ENCODE measurements at regions not wholly inside any gene's neighbourhood (a gene's known extent, or its start where the extent isn't known, plus 50 kb on each side); places are given as distances from the start of the nearest gene placed in this dataset.

DNA sequence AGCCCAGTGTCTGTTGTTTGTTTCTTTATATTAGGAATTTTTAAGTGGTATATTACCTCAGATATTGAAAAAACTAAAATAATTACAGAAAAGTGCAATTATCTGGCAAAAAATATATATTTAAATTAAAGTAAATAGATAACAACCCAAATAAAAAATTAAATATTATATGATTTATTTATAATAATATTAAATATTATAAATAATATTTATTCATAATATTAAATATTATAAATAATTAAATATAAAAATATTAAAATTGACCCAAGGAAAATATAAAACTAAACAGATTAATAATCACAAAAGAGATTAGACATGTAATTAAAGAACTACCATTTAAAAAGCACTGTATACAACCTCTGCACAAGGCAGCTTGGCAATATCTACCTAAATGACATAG, 331.9 kb upstream of the POGK start:
- no peaks in the 10 kb centered on the region for H3K36me3 ChIP-seq (ENCODE audit: control insufficient read depth in 2 of 2, insufficient read depth in 2 of 2, low read length in 1 of 2)
- H3K4me3 ChIP-seq (ENCODE audit: low read depth in 1 of 2, low read length in 2 of 2), result no peak overlapping the region
- H3K4me1 ChIP-seq (ENCODE audit: control insufficient read depth in 2 of 2, insufficient read depth in 2 of 2, low read length in 1 of 2), result no peaks in the 10 kb centered on the region
- no peaks in the 10 kb centered on the region for H3K9me3 ChIP-seq (ENCODE audit: control insufficient read depth in 2 of 2, insufficient read depth in 1 of 2, low read depth in 1 of 2, low read length in 1 of 2)
- no peak overlapping the region for H3K27ac ChIP-seq (ENCODE audit: low read depth in 2 of 2, low read length in 1 of 2)
- no peaks in the 10 kb centered on the region for H3K27me3 ChIP-seq (ENCODE audit: control insufficient read depth in 1 of 2, insufficient read depth in 2 of 2, low read length in 2 of 2)

- WGBS, 2 donors, result 68 to 77% methylated on average over 2 of the region's 2 CpGs
Observed at GRCh38 chr1:166511761-166512160, 327.5 kb upstream of the POGK start.

GRCh38 chr1:166514067-166514466, 325.2 kb upstream of the POGK start:
- Histone ChIP-seq H3K27ac (ENCODE audit: low read depth in 2 of 2, low read length in 1 of 2) (no peak overlapping the region), H3K4me3 (ENCODE audit: low read depth in 1 of 2, low read length in 2 of 2) (no peak overlapping the region), H3K9me3 (ENCODE audit: control insufficient read depth in 2 of 2, insufficient read depth in 1 of 2, low read depth in 1 of 2, low read length in 1 of 2) (peaks cover 0 to 2% of the 10 kb centered on the region in 2 donors), H3K36me3 (ENCODE audit: control insufficient read depth in 2 of 2, insufficient read depth in 2 of 2, low read length in 1 of 2) (no peaks in the 10 kb centered on the region), H3K4me1 (ENCODE audit: control insufficient read depth in 2 of 2, insufficient read depth in 2 of 2, low read length in 1 of 2) (no peaks in the 10 kb centered on the region), H3K27me3 (ENCODE audit: control insufficient read depth in 1 of 2, insufficient read depth in 2 of 2, low read length in 2 of 2) (no peaks in the 10 kb centered on the region)
- 88 to 94% methylated on average over 1 of the region's 1 CpG for WGBS, 2 donors

More at GRCh38 chr1:166511761-166512160, 327.5 kb upstream of the POGK start:
- no peaks in the 10 kb centered on the region for H3K36me3 ChIP-seq (ENCODE audit: control insufficient read depth in 2 of 2, insufficient read depth in 2 of 2, low read length in 1 of 2)
- peaks cover 0 to 2% of the 10 kb centered on the region in 2 donors for H3K9me3 ChIP-seq (ENCODE audit: control insufficient read depth in 2 of 2, insufficient read depth in 1 of 2, low read depth in 1 of 2, low read length in 1 of 2)
- H3K4me1 ChIP-seq (ENCODE audit: control insufficient read depth in 2 of 2, insufficient read depth in 2 of 2, low read length in 1 of 2), result no peaks in the 10 kb centered on the region
- H3K27ac ChIP-seq (ENCODE audit: low read depth in 2 of 2, low read length in 1 of 2), result no peak overlapping the region
- H3K27me3 ChIP-seq (ENCODE audit: control insufficient read depth in 1 of 2, insufficient read depth in 2 of 2, low read length in 2 of 2), result no peaks in the 10 kb centered on the region
- no peak overlapping the region for H3K4me3 ChIP-seq (ENCODE audit: low read depth in 1 of 2, low read length in 2 of 2)

DNA sequence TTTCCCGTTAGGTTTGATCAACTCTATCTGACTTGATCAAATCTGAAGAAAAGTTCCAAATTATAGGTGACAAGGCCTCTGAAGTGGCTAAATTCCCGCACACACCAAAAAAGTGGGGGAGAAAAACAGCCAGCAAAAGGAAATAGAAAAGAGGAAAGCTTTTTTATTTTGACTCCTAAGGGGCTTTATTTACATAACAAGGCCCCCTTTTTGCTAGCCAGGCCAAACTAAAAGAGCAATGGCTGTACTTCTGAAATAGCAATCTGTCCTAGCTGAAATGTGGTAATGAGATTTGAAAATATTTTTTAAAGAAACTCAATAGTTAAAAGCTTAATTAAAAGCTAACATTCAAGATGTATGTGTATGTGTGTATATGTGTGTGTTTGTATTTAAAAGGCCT, 311.5 kb upstream of the POGK start:
- no peak overlapping the region for H3K4me3 ChIP-seq (ENCODE audit: low read depth in 1 of 2, low read length in 2 of 2)
- H3K27me3 ChIP-seq (ENCODE audit: control insufficient read depth in 1 of 2, insufficient read depth in 2 of 2, low read length in 2 of 2), result no peaks in the 10 kb centered on the region
- no peak overlapping the region for H3K27ac ChIP-seq (ENCODE audit: low read depth in 2 of 2, low read length in 1 of 2)
- WGBS, 2 donors, result 62 to 68% methylated on average over 2 of the region's 2 CpGs
- H3K36me3 ChIP-seq (ENCODE audit: control insufficient read depth in 2 of 2, insufficient read depth in 2 of 2, low read length in 1 of 2), result no peaks in the 10 kb centered on the region
- H3K4me1 ChIP-seq (ENCODE audit: control insufficient read depth in 2 of 2, insufficient read depth in 2 of 2, low read length in 1 of 2), result no peaks in the 10 kb centered on the region
- no peaks in the 10 kb centered on the region for H3K9me3 ChIP-seq (ENCODE audit: control insufficient read depth in 2 of 2, insufficient read depth in 1 of 2, low read depth in 1 of 2, low read length in 1 of 2)

DNA sequence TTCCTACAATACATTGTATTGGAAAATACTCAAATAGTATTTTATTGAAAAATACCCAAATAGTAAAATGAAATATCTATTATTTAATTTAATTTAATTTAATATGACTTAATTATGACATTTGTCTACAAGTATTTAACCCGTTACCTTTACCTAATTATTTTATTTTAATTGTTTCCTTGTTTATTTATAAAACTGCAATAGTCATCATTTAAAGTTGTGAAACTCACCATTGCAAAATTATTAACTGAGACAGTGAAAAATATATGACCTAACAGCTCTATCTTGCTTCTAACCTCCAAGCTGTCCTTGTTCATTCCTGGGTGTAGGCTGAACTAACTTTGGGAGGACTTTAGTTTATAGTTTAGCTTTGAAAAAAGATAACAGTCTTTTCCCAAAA, 300.6 kb upstream of the POGK start:
- no peaks in the 10 kb centered on the region for H3K9me3 ChIP-seq (ENCODE audit: control insufficient read depth in 2 of 2, insufficient read depth in 1 of 2, low read depth in 1 of 2, low read length in 1 of 2)
- no peak overlapping the region for H3K4me3 ChIP-seq (ENCODE audit: low read depth in 1 of 2, low read length in 2 of 2)
- WGBS, 2 donors, result 48 to 70% methylated on average over 1 of the region's 1 CpG
- H3K27ac ChIP-seq (ENCODE audit: low read depth in 2 of 2, low read length in 1 of 2), result no peak overlapping the region
- H3K27me3 ChIP-seq (ENCODE audit: control insufficient read depth in 1 of 2, insufficient read depth in 2 of 2, low read length in 2 of 2), result peaks cover 0 to 3% of the 10 kb centered on the region in 2 donors
- no peaks in the 10 kb centered on the region for H3K36me3 ChIP-seq (ENCODE audit: control insufficient read depth in 2 of 2, insufficient read depth in 2 of 2, low read length in 1 of 2)
- H3K4me1 ChIP-seq (ENCODE audit: control insufficient read depth in 2 of 2, insufficient read depth in 2 of 2, low read length in 1 of 2), result no peaks in the 10 kb centered on the region

DNA sequence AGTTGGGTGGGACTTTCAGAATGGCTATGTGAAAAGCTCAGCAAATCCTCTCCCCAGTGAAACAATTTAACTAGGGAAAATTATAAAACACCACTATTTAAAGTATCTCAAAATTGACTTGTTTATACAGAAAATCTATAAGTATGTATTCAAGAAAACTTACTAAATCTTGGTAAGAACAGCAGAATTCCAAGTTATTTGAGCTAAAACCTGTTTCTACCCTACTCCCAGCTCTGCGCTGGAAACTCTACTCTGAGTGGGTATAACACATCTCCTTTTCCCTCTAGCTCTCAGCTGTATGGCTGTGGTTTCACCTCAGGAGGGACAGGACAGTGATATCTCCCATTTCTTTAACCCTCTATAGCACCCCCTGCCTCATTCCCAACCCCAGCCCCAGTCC, 295.2 kb upstream of the POGK start:
- Histone ChIP-seq H3K9me3 (ENCODE audit: control insufficient read depth in 2 of 2, insufficient read depth in 1 of 2, low read depth in 1 of 2, low read length in 1 of 2) (no peaks in the 10 kb centered on the region), H3K4me1 (ENCODE audit: control insufficient read depth in 2 of 2, insufficient read depth in 2 of 2, low read length in 1 of 2) (no peaks in the 10 kb centered on the region), H3K27ac (ENCODE audit: low read depth in 2 of 2, low read length in 1 of 2) (no peak overlapping the region), H3K27me3 (ENCODE audit: control insufficient read depth in 1 of 2, insufficient read depth in 2 of 2, low read length in 2 of 2) (no peaks in the 10 kb centered on the region), H3K36me3 (ENCODE audit: control insufficient read depth in 2 of 2, insufficient read depth in 2 of 2, low read length in 1 of 2) (no peaks in the 10 kb centered on the region), H3K4me3 (ENCODE audit: low read depth in 1 of 2, low read length in 2 of 2) (no peak overlapping the region)
- WGBS, 2 donors, result 91 to 93% methylated on average over 1 of the region's 1 CpG

- no peak overlapping the region for H3K27ac ChIP-seq (ENCODE audit: low read depth in 2 of 2, low read length in 1 of 2)
- WGBS, 2 donors, result 73 to 84% methylated on average over 1 of the region's 1 CpG
- no peaks in the 10 kb centered on the region for H3K36me3 ChIP-seq (ENCODE audit: control insufficient read depth in 2 of 2, insufficient read depth in 2 of 2, low read length in 1 of 2)
- H3K27me3 ChIP-seq (ENCODE audit: control insufficient read depth in 1 of 2, insufficient read depth in 2 of 2, low read length in 2 of 2), result no peaks in the 10 kb centered on the region
- H3K9me3 ChIP-seq (ENCODE audit: control insufficient read depth in 2 of 2, insufficient read depth in 1 of 2, low read depth in 1 of 2, low read length in 1 of 2), result no peaks in the 10 kb centered on the region
- H3K4me3 ChIP-seq (ENCODE audit: low read depth in 1 of 2, low read length in 2 of 2), result no peak overlapping the region
- no peaks in the 10 kb centered on the region for H3K4me1 ChIP-seq (ENCODE audit: control insufficient read depth in 2 of 2, insufficient read depth in 2 of 2, low read length in 1 of 2)
Observed at GRCh38 chr1:166544561-166544960, 294.7 kb upstream of the POGK start.

DNA sequence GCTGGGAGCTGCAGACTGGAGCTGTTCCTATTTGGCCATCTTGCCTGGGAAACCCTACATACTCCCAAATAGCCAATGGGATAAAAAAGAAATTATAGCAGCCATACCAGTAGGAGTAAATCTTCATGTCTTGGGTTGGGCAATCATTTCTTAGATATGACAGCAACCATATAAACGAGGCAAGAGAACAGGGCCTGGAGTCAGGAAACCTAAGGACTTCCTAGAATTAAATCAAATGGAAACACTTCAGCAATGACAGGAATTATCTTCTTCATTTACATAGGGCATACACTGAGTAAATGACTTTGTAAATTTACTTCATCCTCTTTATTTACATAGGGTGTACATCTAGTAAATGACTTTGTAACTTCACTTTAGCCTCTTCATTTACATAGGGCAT, 286.6 kb upstream of the POGK start:
- no peaks in the 10 kb centered on the region for H3K4me1 ChIP-seq (ENCODE audit: control insufficient read depth in 2 of 2, insufficient read depth in 2 of 2, low read length in 1 of 2)
- H3K27ac ChIP-seq (ENCODE audit: low read depth in 2 of 2, low read length in 1 of 2), result no peak overlapping the region
- H3K4me3 ChIP-seq (ENCODE audit: low read depth in 1 of 2, low read length in 2 of 2), result no peak overlapping the region
- no peaks in the 10 kb centered on the region for H3K9me3 ChIP-seq (ENCODE audit: control insufficient read depth in 2 of 2, insufficient read depth in 1 of 2, low read depth in 1 of 2, low read length in 1 of 2)
- H3K36me3 ChIP-seq (ENCODE audit: control insufficient read depth in 2 of 2, insufficient read depth in 2 of 2, low read length in 1 of 2), result no peaks in the 10 kb centered on the region
- no peaks in the 10 kb centered on the region for H3K27me3 ChIP-seq (ENCODE audit: control insufficient read depth in 1 of 2, insufficient read depth in 2 of 2, low read length in 2 of 2)
- 27 to 35% methylated on average over 1 of the region's 1 CpG for WGBS, 2 donors

- no peak overlapping the region for H3K27ac ChIP-seq (ENCODE audit: low read depth in 2 of 2, low read length in 1 of 2)
- no peaks in the 10 kb centered on the region for H3K36me3 ChIP-seq (ENCODE audit: control insufficient read depth in 2 of 2, insufficient read depth in 2 of 2, low read length in 1 of 2)
- no peaks in the 10 kb centered on the region for H3K27me3 ChIP-seq (ENCODE audit: control insufficient read depth in 1 of 2, insufficient read depth in 2 of 2, low read length in 2 of 2)
- no peaks in the 10 kb centered on the region for H3K9me3 ChIP-seq (ENCODE audit: control insufficient read depth in 2 of 2, insufficient read depth in 1 of 2, low read depth in 1 of 2, low read length in 1 of 2)
- H3K4me1 ChIP-seq (ENCODE audit: control insufficient read depth in 2 of 2, insufficient read depth in 2 of 2, low read length in 1 of 2), result no peaks in the 10 kb centered on the region
- no peak overlapping the region for H3K4me3 ChIP-seq (ENCODE audit: low read depth in 1 of 2, low read length in 2 of 2)
Observed at GRCh38 chr1:166570954-166571353, 268.3 kb upstream of the POGK start.

- 75 to 95% methylated on average over 1 of the region's 1 CpG for WGBS, 2 donors
- Histone ChIP-seq H3K9me3 (ENCODE audit: control insufficient read depth in 2 of 2, insufficient read depth in 1 of 2, low read depth in 1 of 2, low read length in 1 of 2) (no peaks in the 10 kb centered on the region), H3K4me1 (ENCODE audit: control insufficient read depth in 2 of 2, insufficient read depth in 2 of 2, low read length in 1 of 2) (no peaks in the 10 kb centered on the region)
Observed at GRCh38 chr1:166573199-166573598, 266.1 kb upstream of the POGK start.

More at GRCh38 chr1:166573199-166573598, 266.1 kb upstream of the POGK start:
- Histone ChIP-seq H3K36me3 (ENCODE audit: control insufficient read depth in 2 of 2, insufficient read depth in 2 of 2, low read length in 1 of 2) (no peaks in the 10 kb centered on the region), H3K4me3 (ENCODE audit: low read depth in 1 of 2, low read length in 2 of 2) (no peak overlapping the region), H3K27me3 (ENCODE audit: control insufficient read depth in 1 of 2, insufficient read depth in 2 of 2, low read length in 2 of 2) (no peaks in the 10 kb centered on the region), H3K27ac (ENCODE audit: low read depth in 2 of 2, low read length in 1 of 2) (no peak overlapping the region)

Data from esophagus (tissue), 2 donors.